ENCODE measurements at regions not wholly inside any gene's neighbourhood (a gene's known extent, or its start where the extent isn't known, plus 50 kb on each side); places are given as distances from the start of the nearest gene placed in this dataset.

DNA sequence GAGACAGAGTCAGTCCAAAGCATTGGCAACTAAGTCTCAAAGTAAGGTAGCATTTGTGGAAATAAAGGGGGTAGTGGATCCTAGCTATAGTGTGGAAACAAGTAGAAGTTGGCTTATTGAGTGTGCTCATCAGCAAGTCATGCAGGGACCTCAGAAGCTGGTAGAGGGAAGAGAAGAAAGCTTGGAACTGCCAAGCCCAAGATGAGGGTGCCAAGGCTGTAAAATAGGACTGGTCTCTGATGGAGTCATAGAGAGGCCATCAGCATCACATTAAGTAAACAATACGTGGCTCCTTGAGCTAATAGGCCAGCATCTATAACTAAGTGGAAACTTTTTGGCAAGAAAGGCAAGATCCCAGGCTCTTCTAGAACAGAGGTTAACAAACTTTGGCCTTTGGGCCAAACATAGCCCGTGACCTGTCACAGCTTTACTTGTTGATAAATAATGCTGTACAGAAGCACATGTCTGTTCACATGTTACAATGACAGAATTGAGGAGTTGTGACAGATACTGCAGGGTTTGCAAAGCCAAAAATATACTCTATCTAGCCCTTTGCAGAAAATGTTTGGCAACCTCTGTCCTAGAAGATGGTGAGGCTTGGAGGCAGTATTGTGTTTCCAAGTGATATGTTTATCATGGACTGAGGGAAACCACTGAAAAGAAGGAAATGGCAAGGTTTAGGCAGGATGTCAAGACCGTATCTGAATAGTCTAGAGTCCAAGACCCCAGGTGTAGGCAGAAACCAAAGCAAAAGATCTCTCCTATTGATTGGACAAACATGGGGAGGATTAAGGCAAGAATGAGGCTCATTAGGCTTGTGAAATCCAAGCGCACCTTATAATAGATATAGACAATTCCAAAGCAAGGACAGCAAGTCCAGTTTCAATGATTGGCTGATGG lies 62.5 kb upstream of the CD44 start:
- H3K9me3 ChIP-seq: no peaks in the 10 kb centered on the region
- 86% methylated on average over 4 of the region's 4 CpGs for WGBS
- intact Hi-C loops (cut with DNase I): no loop called here

DNA sequence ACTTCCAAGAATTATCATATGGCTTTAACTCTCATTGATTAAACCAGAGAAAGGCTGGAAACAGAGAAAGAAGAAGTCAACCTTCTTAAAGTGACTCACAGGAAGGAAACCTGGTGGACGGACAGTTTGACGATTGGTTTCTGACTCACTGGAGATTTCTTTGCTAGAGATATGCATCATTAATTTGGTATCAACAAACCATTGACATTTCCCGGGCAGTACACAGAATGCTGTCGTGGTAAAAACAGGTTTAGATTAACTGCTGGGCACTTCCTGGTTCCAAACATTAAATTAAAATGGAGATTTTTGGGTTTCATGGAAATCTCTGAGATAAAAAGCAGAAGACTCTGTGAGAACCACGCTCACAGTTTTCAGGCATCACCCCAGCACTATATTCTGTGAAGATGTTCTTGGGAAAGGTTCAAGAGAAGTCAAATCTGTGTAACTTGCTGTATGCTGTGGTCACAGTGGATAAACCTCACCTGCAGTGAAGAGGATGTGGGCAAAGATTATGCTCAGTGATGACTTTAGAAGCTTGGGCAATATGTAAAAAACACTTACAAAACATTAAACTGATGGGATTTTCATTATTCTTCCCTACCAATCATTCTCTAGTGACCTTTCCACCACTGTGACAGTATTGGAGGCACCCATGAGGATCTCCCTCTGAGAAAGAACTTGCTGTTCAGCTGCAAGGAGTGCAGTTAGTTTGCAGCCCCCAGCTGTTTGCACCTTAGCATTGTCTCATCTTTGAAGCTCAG lies 61.1 kb upstream of the CD44 start:
- Histone ChIP-seq H3K27ac (replicated peaks in 1 of 4) (peak overlapping the region in 1 of 4 donors; percentile 20), H3K27me3 (no peaks in the 10 kb centered on the region), H3K36me3 (no peaks in the 10 kb centered on the region), H3K4me3 (no peak overlapping the region), H3K9me3 (no peaks in the 10 kb centered on the region), H3K4me1 (peaks cover 8 to 14% (median 12%) of the 10 kb centered on the region in 4 donors)
- WGBS: 56% methylated on average over 5 of the region's 5 CpGs
- TF ChIP-seq, protein P1, sequence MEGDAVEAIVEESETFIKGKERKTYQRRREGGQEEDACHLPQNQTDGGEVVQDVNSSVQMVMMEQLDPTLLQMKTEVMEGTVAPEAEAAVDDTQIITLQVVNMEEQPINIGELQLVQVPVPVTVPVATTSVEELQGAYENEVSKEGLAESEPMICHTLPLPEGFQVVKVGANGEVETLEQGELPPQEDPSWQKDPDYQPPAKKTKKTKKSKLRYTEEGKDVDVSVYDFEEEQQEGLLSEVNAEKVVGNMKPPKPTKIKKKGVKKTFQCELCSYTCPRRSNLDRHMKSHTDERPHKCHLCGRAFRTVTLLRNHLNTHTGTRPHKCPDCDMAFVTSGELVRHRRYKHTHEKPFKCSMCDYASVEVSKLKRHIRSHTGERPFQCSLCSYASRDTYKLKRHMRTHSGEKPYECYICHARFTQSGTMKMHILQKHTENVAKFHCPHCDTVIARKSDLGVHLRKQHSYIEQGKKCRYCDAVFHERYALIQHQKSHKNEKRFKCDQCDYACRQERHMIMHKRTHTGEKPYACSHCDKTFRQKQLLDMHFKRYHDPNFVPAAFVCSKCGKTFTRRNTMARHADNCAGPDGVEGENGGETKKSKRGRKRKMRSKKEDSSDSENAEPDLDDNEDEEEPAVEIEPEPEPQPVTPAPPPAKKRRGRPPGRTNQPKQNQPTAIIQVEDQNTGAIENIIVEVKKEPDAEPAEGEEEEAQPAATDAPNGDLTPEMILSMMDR (IDR thresholded peaks at IDR 0.05): no peak
- TF ChIP-seq EP300 (IDR thresholded peaks at IDR 0.05): no peak
- no peak for TF ChIP-seq POLR2A (IDR thresholded peaks at IDR 0.05; ENCODE audit: low read depth)
- no peak for TF ChIP-seq POLR2AphosphoS5 (IDR thresholded peaks at IDR 0.05)
- intact Hi-C loops (cut with DNase I): no loop called here
- no peak for DNase-seq (ENCODE audit: extremely low spot score)

More for the DNA sequence above, 62.5 kb upstream of the CD44 start:
- no peaks in the 10 kb centered on the region for H3K27me3 ChIP-seq
- H3K36me3 ChIP-seq: no peaks in the 10 kb centered on the region
- H3K4me1 ChIP-seq: no peaks in the 10 kb centered on the region
- no peak overlapping the region for H3K27ac ChIP-seq (replicated peaks in 1 of 4)
- TF ChIP-seq EP300 (IDR thresholded peaks at IDR 0.05): no peak
- no peak for TF ChIP-seq POLR2A (IDR thresholded peaks at IDR 0.05; ENCODE audit: low read depth)
- TF ChIP-seq, protein P1 (IDR thresholded peaks at IDR 0.05): no peak
- no peak overlapping the region for H3K4me3 ChIP-seq
- DNase-seq (ENCODE audit: extremely low spot score): no peak

DNA sequence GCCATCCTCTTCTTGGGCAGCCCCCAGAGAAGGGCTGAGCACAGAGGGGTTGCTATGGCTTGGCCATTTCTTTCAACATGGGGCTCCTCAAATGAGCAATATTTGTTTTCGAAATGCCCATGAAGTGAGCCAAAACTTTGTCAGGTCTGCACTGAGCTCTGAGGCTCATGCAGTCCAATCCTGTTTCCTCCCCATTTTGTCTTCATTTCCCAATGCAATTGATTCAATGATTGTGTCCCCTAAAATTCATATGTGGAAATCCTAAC lies 60.6 kb upstream of the CD44 start:
- H3K27ac ChIP-seq (replicated peaks in 1 of 4): no peak overlapping the region
- no peak overlapping the region for H3K4me3 ChIP-seq
- H3K36me3 ChIP-seq: no peaks in the 10 kb centered on the region
- H3K9me3 ChIP-seq: no peaks in the 10 kb centered on the region
- TF ChIP-seq, protein P1 (IDR thresholded peaks at IDR 0.05): no peak
- no peak for TF ChIP-seq EP300 (IDR thresholded peaks at IDR 0.05)
- TF ChIP-seq POLR2AphosphoS5 (IDR thresholded peaks at IDR 0.05): no peak
- no peak for TF ChIP-seq POLR2A (IDR thresholded peaks at IDR 0.05; ENCODE audit: low read depth)
- H3K4me1 ChIP-seq: peaks cover 13 to 19% (median 17%) of the 10 kb centered on the region in 4 donors
- DNase-seq (ENCODE audit: extremely low spot score): no peak
- WGBS: 88% methylated on average over 1 of the region's 1 CpG
- intact Hi-C loops (cut with DNase I): no loop called here
- no peaks in the 10 kb centered on the region for H3K27me3 ChIP-seq

DNA sequence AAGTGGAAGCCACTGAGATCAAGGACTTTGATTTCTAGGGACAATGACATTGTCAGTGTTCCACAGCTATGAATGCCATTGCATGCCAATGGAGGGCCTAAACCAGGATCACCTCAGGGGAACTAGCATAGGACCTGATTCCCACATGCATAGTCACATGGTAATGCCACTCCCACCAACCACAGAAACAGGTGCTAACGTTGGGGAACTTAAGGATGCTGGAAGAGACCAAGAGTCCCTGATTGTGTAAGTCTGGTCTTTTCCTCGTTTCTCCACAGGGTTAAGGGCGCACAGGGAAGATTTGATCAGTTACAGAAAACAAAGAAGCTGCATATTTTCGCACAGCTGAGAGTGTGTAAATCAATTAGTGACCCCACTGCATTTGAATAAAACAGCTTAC lies 59.4 kb upstream of the CD44 start:
- 72% methylated on average over 4 of the region's 4 CpGs for WGBS

More for the DNA sequence above, 59.4 kb upstream of the CD44 start:
- Histone ChIP-seq H3K36me3 (no peaks in the 10 kb centered on the region), H3K4me3 (no peak overlapping the region), H3K4me1 (peaks cover 15 to 31% (median 29%) of the 10 kb centered on the region in 4 donors), H3K27ac (replicated peaks in 1 of 4) (no peak overlapping the region), H3K9me3 (no peaks in the 10 kb centered on the region), H3K27me3 (no peaks in the 10 kb centered on the region)
- intact Hi-C loops (cut with DNase I): loop anchor here (10.0 kb wide), 1 partner anchor 295 kb away; no protein-coding TSS in a partner anchor
- no peak for TF ChIP-seq POLR2AphosphoS5 (IDR thresholded peaks at IDR 0.05)
- TF ChIP-seq POLR2A (IDR thresholded peaks at IDR 0.05; ENCODE audit: low read depth): no peak
- DNase-seq (ENCODE audit: extremely low spot score): no peak

Data from esophagus muscularis mucosa (tissue), 4 donors.